Testis (tissue), 2 donors: ENCODE measurements at regions not wholly inside any gene's neighbourhood (a gene's known extent, or its start where the extent isn't known, plus 50 kb on each side); places are given as distances from the start of the nearest gene placed in this dataset.

ENCODE experiments used
- POLR2A ChIP-seq: fragments of 450-650 bp; IDR thresholded peaks from one replicate; pipeline ENCODE4 v1.6.1; 2017; ENCODE audit warnings: antibody characterized with exemption, mild to moderate bottlenecking, moderate library complexity
- TF ChIP-seq, protein P1 (sequence below), 3 experiments: fragments of 450-650 bp in 2 of 3; fragments of 200-600 bp in 1 of 3; sonication (generic) in 1 of 3; IDR thresholded peaks; one replicate each; pipeline ENCODE4 v1.5.1; 2016 to 2019; ENCODE audit warnings: antibody characterized with exemption in 3 of 3, mild to moderate bottlenecking in 2 of 3, moderate library complexity in 1 of 3

DNA sequence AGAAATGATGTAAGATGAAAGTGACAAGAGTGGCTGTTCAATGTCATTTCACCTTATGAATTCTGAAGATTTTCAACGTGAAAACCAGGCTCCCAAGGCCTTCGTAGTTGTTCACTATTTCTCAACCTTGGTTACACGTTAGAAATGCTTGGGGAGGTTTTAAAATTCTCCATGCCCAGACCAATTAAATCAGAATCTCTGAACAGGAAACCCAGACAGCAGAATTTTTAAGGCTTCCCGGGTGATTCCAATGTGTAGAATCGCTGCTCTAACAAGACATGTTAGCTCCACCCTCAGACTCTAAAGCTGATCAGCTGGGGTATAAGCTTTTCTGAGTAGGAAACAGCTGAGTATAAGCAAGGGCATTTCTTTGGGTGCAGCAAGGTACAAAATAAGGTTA lies 160.4 kb upstream of the TET2 start:
- TF ChIP-seq, protein P1, sequence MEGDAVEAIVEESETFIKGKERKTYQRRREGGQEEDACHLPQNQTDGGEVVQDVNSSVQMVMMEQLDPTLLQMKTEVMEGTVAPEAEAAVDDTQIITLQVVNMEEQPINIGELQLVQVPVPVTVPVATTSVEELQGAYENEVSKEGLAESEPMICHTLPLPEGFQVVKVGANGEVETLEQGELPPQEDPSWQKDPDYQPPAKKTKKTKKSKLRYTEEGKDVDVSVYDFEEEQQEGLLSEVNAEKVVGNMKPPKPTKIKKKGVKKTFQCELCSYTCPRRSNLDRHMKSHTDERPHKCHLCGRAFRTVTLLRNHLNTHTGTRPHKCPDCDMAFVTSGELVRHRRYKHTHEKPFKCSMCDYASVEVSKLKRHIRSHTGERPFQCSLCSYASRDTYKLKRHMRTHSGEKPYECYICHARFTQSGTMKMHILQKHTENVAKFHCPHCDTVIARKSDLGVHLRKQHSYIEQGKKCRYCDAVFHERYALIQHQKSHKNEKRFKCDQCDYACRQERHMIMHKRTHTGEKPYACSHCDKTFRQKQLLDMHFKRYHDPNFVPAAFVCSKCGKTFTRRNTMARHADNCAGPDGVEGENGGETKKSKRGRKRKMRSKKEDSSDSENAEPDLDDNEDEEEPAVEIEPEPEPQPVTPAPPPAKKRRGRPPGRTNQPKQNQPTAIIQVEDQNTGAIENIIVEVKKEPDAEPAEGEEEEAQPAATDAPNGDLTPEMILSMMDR (IDR thresholded peaks at IDR 0.05) = no peak
- no peak for TF ChIP-seq POLR2A
